IMR-90 (cell line): ENCODE measurements at regions not wholly inside any gene's neighbourhood (a gene's known extent, or its start where the extent isn't known, plus 50 kb on each side); places are given as distances from the start of the nearest gene placed in this dataset.

Experiments
- BHLHE40 ChIP-seq: fragments of 150-350 bp; IDR thresholded peaks from 2 replicates; pipeline ENCODE4 v1.6.1; 2016; ENCODE audit warnings: mild to moderate bottlenecking, low read depth, low read length
- CHD1 ChIP-seq: IDR thresholded peaks from 2 replicates; pipeline ENCODE4 v1.6.1; 2012; ENCODE audit warnings: low read depth, low read length, improper control_type of control experiment
- CTCF ChIP-seq: conservative IDR thresholded peaks from 2 replicates; pipeline ENCODE4 v1.5.1; 2012; ENCODE audit warnings: mild to moderate bottlenecking, low read depth, low read length, improper control_type of control experiment
- ELK1 ChIP-seq: fragments of 150-350 bp; IDR thresholded peaks from 2 replicates; pipeline ENCODE4 v1.6.1; 2016; ENCODE audit warnings: low read depth, mild to moderate bottlenecking, low read length, moderate library complexity, borderline replicate concordance
- FOS ChIP-seq: fragments of 150-350 bp; IDR thresholded peaks from 2 replicates; pipeline ENCODE4 v1.6.1; 2016; ENCODE audit warnings: low read depth, low read length
- MAFK ChIP-seq: IDR thresholded peaks from 2 replicates; pipeline ENCODE4 v1.6.1; 2012; ENCODE audit warnings: low read depth, low read length, improper control_type of control experiment
- MAZ ChIP-seq: IDR thresholded peaks from 2 replicates; pipeline ENCODE4 v1.6.1; 2012; ENCODE audit warnings: low read depth, mild to moderate bottlenecking, low read length, improper control_type of control experiment, moderate library complexity, borderline replicate concordance
- MXI1 ChIP-seq: IDR thresholded peaks from 2 replicates; pipeline ENCODE4 v1.6.1; 2012; ENCODE audit warnings: low read depth, mild to moderate bottlenecking, low read length, moderate library complexity, borderline replicate concordance
- POLR2A ChIP-seq: IDR thresholded peaks from 2 replicates; pipeline ENCODE4 v1.6.1; 2012; ENCODE audit warnings: mild to moderate bottlenecking, low read depth, low read length
- RAD21 ChIP-seq: IDR thresholded peaks from 2 replicates; pipeline ENCODE4 v1.6.1; 2012; ENCODE audit warnings: low read length, improper control_type of control experiment
- RCOR1 ChIP-seq: IDR thresholded peaks from 2 replicates; pipeline ENCODE4 v1.6.1; 2012; ENCODE audit warnings: mild to moderate bottlenecking, low read length, improper control_type of control experiment; ENCODE audit not compliant: insufficient replicate concordance
- RFX5 ChIP-seq: IDR thresholded peaks from 2 replicates; pipeline ENCODE4 v1.8.0; 2012; ENCODE audit warnings: low read depth, mild to moderate bottlenecking, low read length, moderate library complexity
- SMC3 ChIP-seq: fragments of 150-350 bp; IDR thresholded peaks from 2 replicates; pipeline ENCODE4 v1.6.1; 2016; ENCODE audit warnings: low read depth, mild to moderate bottlenecking, antibody characterized with exemption, low read length, moderate library complexity
- USF2 ChIP-seq: fragments of 150-350 bp; IDR thresholded peaks from 2 replicates; pipeline ENCODE4 v1.6.1; 2017; ENCODE audit warnings: mild to moderate bottlenecking, antibody characterized with exemption, low read length, low read depth

- TF ChIP-seq CTCF = no peak
- TF ChIP-seq ELK1 = no peak
- no peak for TF ChIP-seq POLR2A
- no peak for TF ChIP-seq RFX5
- TF ChIP-seq FOS = no peak
- TF ChIP-seq MAZ = no peak
- no peak for TF ChIP-seq USF2
- TF ChIP-seq MAFK = no peak
- no peak for TF ChIP-seq MXI1
- no peak for TF ChIP-seq BHLHE40
- TF ChIP-seq SMC3 = no peak
- TF ChIP-seq RCOR1 = no peak
- TF ChIP-seq CHD1 = no peak
- no peak for TF ChIP-seq RAD21
Observed at GRCh38 chr21:41582866-41583265, 74.9 kb upstream of the TMPRSS2 start.
